ENCODE measurements at regions not wholly inside any gene's neighbourhood (a gene's known extent, or its start where the extent isn't known, plus 50 kb on each side); places are given as distances from the start of the nearest gene placed in this dataset.

DNA sequence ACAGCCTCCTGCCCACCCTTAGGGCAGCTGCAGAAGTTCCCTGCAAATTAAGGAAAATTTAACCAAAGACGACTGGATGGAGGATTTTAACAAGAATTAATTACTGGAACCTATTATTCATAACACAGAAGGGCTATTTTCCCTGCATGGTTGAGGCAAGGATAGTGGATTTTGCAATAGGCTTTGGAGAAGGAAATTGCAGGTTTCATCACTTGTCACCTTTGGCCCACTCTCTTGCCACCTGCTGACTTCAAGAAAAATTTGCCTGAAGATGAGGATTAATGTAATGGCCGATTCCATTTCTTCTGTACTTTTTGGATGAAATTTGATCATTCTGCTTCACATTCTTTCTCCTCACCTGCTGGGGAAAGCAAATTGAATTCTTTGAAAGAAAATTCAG is 261.7 kb downstream of the FGF9 start:
- H3K36me3 ChIP-seq (ENCODE audit: control insufficient read depth in 2 of 4, insufficient read depth in 4 of 4, low read length in 3 of 4), result no peaks in the 10 kb centered on the region
- POLR2A ChIA-PET (ENCODE audit: partially characterized antibody), result interaction anchor here (1.3 kb wide), 1 partner anchor 19 kb away, joined by 5 read pairs; no protein-coding TSS in a partner anchor
- H2AFZ ChIP-seq (ENCODE audit: low read length), result no peak overlapping the region
- no peak overlapping the region for H2BK120ac ChIP-seq (replicated peaks; ENCODE audit: low read depth, low read length)
- no peaks in the 10 kb centered on the region for H4K20me1 ChIP-seq (replicated peaks in 1 of 2; ENCODE audit: control insufficient read depth in 1 of 2, insufficient read depth in 2 of 2, low read length in 2 of 2)
- FAIRE-seq (no peak), DNase-seq (ENCODE audit: low read depth in 1 of 2, low spot score in 2 of 2) (no peak)
- H3K4me3 ChIP-seq (ENCODE audit: extremely low read depth in 1 of 4, insufficient read depth in 2 of 4, low read depth in 3 of 4, low read length in 4 of 4), result no peak overlapping the region
- H2BK5ac ChIP-seq (ENCODE audit: low read depth, low read length), result no peak overlapping the region
- no peak overlapping the region for H3K4ac ChIP-seq (replicated peaks; ENCODE audit: insufficient read length, low read depth, low read length)
- no peaks in the 10 kb centered on the region; a peak in 2 of 7 replicates for H3K4me1 ChIP-seq (replicated peaks in 1 of 4; ENCODE audit: control insufficient read depth in 3 of 4, insufficient read depth in 4 of 4, low read length in 3 of 4)
- 82% methylated on average over 2 of the region's 2 CpGs; no CpG with 5 or more reads in 1 of the 2 experiments for WGBS, 2 experiments (ENCODE audit: extremely low coverage in 1 of 2, insufficient coverage in 1 of 2, insufficient read length in 1 of 2, insufficient replicate concordance in 2 of 2, low coverage in 1 of 2, low lambda C conversion rate in 2 of 2, missing lambda C conversion rate in 1 of 2)
- no peak overlapping the region for H3K14ac ChIP-seq (ENCODE audit: insufficient read length)
- H3K27ac ChIP-seq (ENCODE audit: low read depth, low read length), result no peak overlapping the region
- H4K5ac ChIP-seq (ENCODE audit: insufficient read length, low read depth, low read length), result no peak overlapping the region
- CTCF ChIA-PET (ENCODE audit: partially characterized antibody), result interaction anchor here (1.6 kb wide), 1 partner anchor 256 kb away, joined by 3 read pairs; no protein-coding TSS in a partner anchor
- no peak overlapping the region for H2AK5ac ChIP-seq (ENCODE audit: low read depth, low read length)
- no peaks in the 10 kb centered on the region for H3K79me2 ChIP-seq (ENCODE audit: control insufficient read depth in 1 of 2, insufficient read depth in 2 of 2, low read length in 2 of 2)
- H4K8ac ChIP-seq (ENCODE audit: extremely low read depth, insufficient read depth, low read length), result no peak overlapping the region
- no peaks in the 10 kb centered on the region for H3K79me1 ChIP-seq (ENCODE audit: low read depth, low read length)
- no peaks in the 10 kb centered on the region for H3K9me3 ChIP-seq (ENCODE audit: insufficient read depth in 2 of 2, low read depth in 1 of 2, low read length in 1 of 2)
- no peak overlapping the region for H3K56ac ChIP-seq (replicated peaks; ENCODE audit: insufficient read length, low read depth, low read length)
- no peak overlapping the region for H4K91ac ChIP-seq (replicated peaks; ENCODE audit: insufficient read length, low read length)
- H3K23ac ChIP-seq (ENCODE audit: insufficient read length), result no peak overlapping the region
- H3K27me3 ChIP-seq (replicated peaks in 1 of 4; ENCODE audit: control insufficient read depth in 3 of 4, extremely low read depth in 1 of 4, insufficient read depth in 3 of 4, low read length in 3 of 4), result no peaks in the 10 kb centered on the region
- no peak overlapping the region for H2BK15ac ChIP-seq (ENCODE audit: low read length)
- H2BK20ac ChIP-seq (ENCODE audit: low read length), result no peak overlapping the region
- H3K4me2 ChIP-seq (ENCODE audit: insufficient read depth in 1 of 2, low read depth in 2 of 2, low read length in 2 of 2), result no peak overlapping the region
- no peak overlapping the region for H3K18ac ChIP-seq (ENCODE audit: extremely low read depth, low read length)
- H3K23me2 ChIP-seq (ENCODE audit: low read depth, low read length), result peaks cover 8% of the 10 kb centered on the region; the same call in 1 of the 2 replicates
- H2BK12ac ChIP-seq (ENCODE audit: low read depth, low read length), result no peak overlapping the region
- no peak overlapping the region for H3K9ac ChIP-seq (replicated peaks in 1 of 4; ENCODE audit: extremely low read depth in 1 of 4, low read depth in 3 of 4, low read length in 3 of 4)
- no peak for TF ChIP-seq RAD21 (IDR thresholded peaks at IDR 0.05 in 1 of 2, conservative IDR thresholded peaks at IDR 0.05 in 1 of 2; ENCODE audit: low read depth in 2 of 2, low read length in 2 of 2)
- TF ChIP-seq POU5F1 (IDR thresholded peaks at IDR 0.05; ENCODE audit: low read depth, low read length), result no peak
- TF ChIP-seq SIRT6 (IDR thresholded peaks at IDR 0.05; ENCODE audit: low read length), result no peak
- no peak for TF ChIP-seq EP300 (IDR thresholded peaks at IDR 0.05; ENCODE audit: borderline replicate concordance in 1 of 2, low read depth in 2 of 2, low read length in 2 of 2)
- no peak for TF ChIP-seq TEAD4 (IDR thresholded peaks at IDR 0.05; ENCODE audit: low read depth, low read length)
- TF ChIP-seq USF2 (IDR thresholded peaks at IDR 0.05; ENCODE audit: low read length), result no peak
- no peak for TF ChIP-seq YY1 (IDR thresholded peaks at IDR 0.05; ENCODE audit: low read depth, low read length)
- TF ChIP-seq PHF8 (conservative IDR thresholded peaks at IDR 0.05; ENCODE audit: low read depth, low read length), result no peak
- TF ChIP-seq HDAC2 (IDR thresholded peaks at IDR 0.05; ENCODE audit: borderline replicate concordance in 1 of 2, low read depth in 2 of 2, low read length in 2 of 2), result no peak
- no peak for TF ChIP-seq MAX (IDR thresholded peaks at IDR 0.05)
- TF ChIP-seq BACH1 (IDR thresholded peaks at IDR 0.05; ENCODE audit: low read length), result no peak
- TF ChIP-seq ATF3 (IDR thresholded peaks at IDR 0.05; ENCODE audit: insufficient read depth, low read depth, low read length), result no peak
